ENCODE measurements at regions not wholly inside any gene's neighbourhood (a gene's known extent, or its start where the extent isn't known, plus 50 kb on each side); places are given as distances from the start of the nearest gene placed in this dataset.
"Not testable (repeated sequence)": the region's sequence is repeated elsewhere in the genome, so short reads cannot be mapped to it uniquely, and the experiment has no call there.

- H3K4me1 ChIP-seq (ENCODE audit: insufficient read depth, low read length): no peaks in the 10 kb centered on the region
- no peak overlapping the region for H2AFZ ChIP-seq (ENCODE audit: low read depth, low read length)
- no peaks in the 10 kb centered on the region for H3K9me3 ChIP-seq (ENCODE audit: low read length)
- H3K36me3 ChIP-seq (ENCODE audit: insufficient read depth, low read length): no peaks in the 10 kb centered on the region
- H3K4me3 ChIP-seq (ENCODE audit: low read length): no peak overlapping the region
- H3K27me3 ChIP-seq (ENCODE audit: insufficient read depth, low read length): no peaks in the 10 kb centered on the region
Measured at GRCh38 chr13:57857945-57858344, 226.4 kb downstream of the PCDH17 start.

- Histone ChIP-seq H3K9me3 (ENCODE audit: low read length) (no peaks in the 10 kb centered on the region), H3K27me3 (ENCODE audit: insufficient read depth, low read length) (no peaks in the 10 kb centered on the region), H3K4me3 (ENCODE audit: low read length) (no peak overlapping the region), H3K4me1 (ENCODE audit: insufficient read depth, low read length) (no peaks in the 10 kb centered on the region), H2AFZ (ENCODE audit: low read depth, low read length) (no peak overlapping the region), H3K36me3 (ENCODE audit: insufficient read depth, low read length) (no peaks in the 10 kb centered on the region)
Measured at GRCh38 chr13:57858376-57858775, 226.8 kb downstream of the PCDH17 start.

DNA sequence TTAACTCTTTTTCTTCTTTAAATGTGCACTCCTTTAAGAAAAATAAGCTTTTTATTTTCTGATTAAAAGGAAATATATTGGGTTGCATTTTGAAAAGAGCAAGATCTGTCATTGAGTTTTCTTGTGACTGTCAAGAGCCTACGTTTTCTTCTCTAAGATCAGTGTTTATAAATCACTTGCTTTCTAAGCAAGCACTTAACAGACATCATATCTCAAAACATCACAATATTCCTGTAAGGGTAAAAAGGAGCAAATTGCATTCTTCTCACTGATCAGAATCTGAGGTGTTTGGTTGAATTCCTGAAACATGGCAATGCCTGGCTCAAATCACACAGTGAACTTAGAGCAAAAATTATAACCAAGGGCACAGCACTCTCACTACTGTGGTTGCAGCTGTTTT, 231.3 kb downstream of the PCDH17 start:
- Histone ChIP-seq H3K36me3 (ENCODE audit: insufficient read depth, low read length) (no peaks in the 10 kb centered on the region), H3K4me3 (ENCODE audit: low read length) (no peak overlapping the region), H3K9me3 (ENCODE audit: low read length) (no peaks in the 10 kb centered on the region), H3K27me3 (ENCODE audit: insufficient read depth, low read length) (no peaks in the 10 kb centered on the region), H3K4me1 (ENCODE audit: insufficient read depth, low read length) (no peaks in the 10 kb centered on the region), H2AFZ (ENCODE audit: low read depth, low read length) (no peak overlapping the region)

- H3K9me3 ChIP-seq (ENCODE audit: low read length): no peaks in the 10 kb centered on the region
- no peak overlapping the region for H3K4me3 ChIP-seq (ENCODE audit: low read length)
- no peaks in the 10 kb centered on the region for H3K36me3 ChIP-seq (ENCODE audit: insufficient read depth, low read length)
- no peak overlapping the region for H2AFZ ChIP-seq (ENCODE audit: low read depth, low read length)
- no peaks in the 10 kb centered on the region for H3K4me1 ChIP-seq (ENCODE audit: insufficient read depth, low read length)
- no peaks in the 10 kb centered on the region for H3K27me3 ChIP-seq (ENCODE audit: insufficient read depth, low read length)
Measured at GRCh38 chr13:57865600-57866294, 234.2 kb downstream of the PCDH17 start.

DNA sequence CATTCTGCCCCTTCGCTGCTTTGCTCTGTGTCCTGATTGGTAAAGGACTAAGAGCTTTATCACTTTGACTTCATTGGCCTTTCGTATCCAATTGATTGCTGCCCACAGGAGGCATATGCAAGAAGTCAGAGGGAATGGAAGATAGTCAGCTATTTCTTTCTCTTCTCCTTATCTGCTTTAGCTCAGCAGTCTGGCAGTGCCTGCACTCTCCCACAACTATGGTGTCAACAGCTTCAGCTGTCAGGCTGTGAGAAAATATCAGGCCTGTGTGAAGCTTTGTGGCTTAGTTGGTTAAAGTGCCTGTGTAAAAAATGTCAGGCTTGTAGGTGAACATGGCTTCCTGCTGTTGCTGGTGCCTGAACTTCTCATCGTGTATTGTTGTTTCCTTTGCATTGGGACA, 243.0 kb downstream of the PCDH17 start:
- Histone ChIP-seq H2AFZ (ENCODE audit: low read depth, low read length) (no peak overlapping the region), H3K36me3 (ENCODE audit: insufficient read depth, low read length) (no peaks in the 10 kb centered on the region), H3K9me3 (ENCODE audit: low read length) (no peaks in the 10 kb centered on the region), H3K27me3 (ENCODE audit: insufficient read depth, low read length) (no peaks in the 10 kb centered on the region), H3K4me3 (ENCODE audit: low read length) (no peak overlapping the region), H3K4me1 (ENCODE audit: insufficient read depth, low read length) (no peaks in the 10 kb centered on the region)

- Histone ChIP-seq H3K27me3 (ENCODE audit: insufficient read depth, low read length) (no peaks in the 10 kb centered on the region), H3K4me3 (ENCODE audit: low read length) (no peak overlapping the region), H3K9me3 (ENCODE audit: low read length) (no peaks in the 10 kb centered on the region), H2AFZ (ENCODE audit: low read depth, low read length) (no peak overlapping the region), H3K36me3 (ENCODE audit: insufficient read depth, low read length) (no peaks in the 10 kb centered on the region), H3K4me1 (ENCODE audit: insufficient read depth, low read length) (no peaks in the 10 kb centered on the region)
Measured at GRCh38 chr13:57877601-57878000, 246.1 kb downstream of the PCDH17 start.

DNA sequence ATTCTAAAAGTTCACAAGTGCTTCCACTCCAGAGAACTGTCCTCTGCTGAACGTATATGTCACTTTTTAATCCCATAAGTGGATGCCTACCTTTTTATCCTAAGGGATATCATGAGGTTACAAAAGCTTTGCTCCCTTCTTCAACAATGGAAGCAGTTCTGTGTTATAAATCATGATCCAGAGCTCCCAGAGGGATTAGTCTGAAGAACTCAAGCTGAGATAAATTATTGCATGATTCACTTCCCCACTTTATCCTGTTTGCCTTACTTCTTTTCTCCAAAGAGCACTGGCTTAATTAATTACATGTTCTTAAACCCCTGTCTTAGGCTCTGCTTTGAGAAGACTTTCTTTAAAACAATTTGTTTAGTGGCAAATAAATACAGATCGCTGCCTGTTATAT, 246.7 kb downstream of the PCDH17 start:
- no peaks in the 10 kb centered on the region for H3K4me1 ChIP-seq (ENCODE audit: insufficient read depth, low read length)

GRCh38 chr13:57897225-57897624, 265.7 kb downstream of the PCDH17 start:
- no peak overlapping the region for H2AFZ ChIP-seq (ENCODE audit: low read depth, low read length)
- no peaks in the 10 kb centered on the region for H3K4me1 ChIP-seq (ENCODE audit: insufficient read depth, low read length)
- H3K9me3 ChIP-seq (ENCODE audit: low read length): no peaks in the 10 kb centered on the region

More for the DNA sequence above, 246.7 kb downstream of the PCDH17 start:
- Histone ChIP-seq H3K4me3 (ENCODE audit: low read length) (no peak overlapping the region), H3K9me3 (ENCODE audit: low read length) (no peaks in the 10 kb centered on the region), H3K36me3 (ENCODE audit: insufficient read depth, low read length) (no peaks in the 10 kb centered on the region), H3K27me3 (ENCODE audit: insufficient read depth, low read length) (no peaks in the 10 kb centered on the region), H2AFZ (ENCODE audit: low read depth, low read length) (no peak overlapping the region)

DNA sequence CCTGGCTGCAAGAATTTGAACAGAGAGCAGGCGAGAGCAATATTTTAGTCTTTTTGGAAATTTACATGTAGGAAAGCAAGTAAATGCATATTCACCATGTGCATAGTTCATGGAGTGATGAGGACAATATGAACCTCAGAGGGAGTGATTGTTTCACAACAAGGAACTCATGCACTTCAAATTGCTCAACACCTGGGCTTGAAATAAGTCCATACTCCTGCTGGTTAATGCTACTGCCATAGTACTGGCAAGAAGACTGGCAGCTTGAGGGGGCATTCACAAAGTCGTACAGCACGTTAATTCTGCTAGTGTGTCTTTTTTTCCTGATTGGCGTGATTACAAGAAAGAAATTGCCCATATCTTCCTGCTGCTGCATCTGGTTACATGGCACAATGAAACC, 267.6 kb downstream of the PCDH17 start:
- no peaks in the 10 kb centered on the region for H3K4me1 ChIP-seq (ENCODE audit: insufficient read depth, low read length)
- no peak overlapping the region for H2AFZ ChIP-seq (ENCODE audit: low read depth, low read length)
- H3K27me3 ChIP-seq (ENCODE audit: insufficient read depth, low read length): no peaks in the 10 kb centered on the region
- no peaks in the 10 kb centered on the region for H3K9me3 ChIP-seq (ENCODE audit: low read length)
- H3K36me3 ChIP-seq (ENCODE audit: insufficient read depth, low read length): no peaks in the 10 kb centered on the region
- no peak overlapping the region for H3K4me3 ChIP-seq (ENCODE audit: low read length)

More at GRCh38 chr13:57897225-57897624, 265.7 kb downstream of the PCDH17 start:
- Histone ChIP-seq H3K36me3 (ENCODE audit: insufficient read depth, low read length) (no peaks in the 10 kb centered on the region), H3K4me3 (ENCODE audit: low read length) (no peak overlapping the region), H3K27me3 (ENCODE audit: insufficient read depth, low read length) (no peaks in the 10 kb centered on the region)

GRCh38 chr13:57909833-57910232, 278.3 kb downstream of the PCDH17 start:
- H3K36me3 ChIP-seq (ENCODE audit: insufficient read depth, low read length); H3K27me3 ChIP-seq (ENCODE audit: insufficient read depth, low read length); H3K4me1 ChIP-seq (ENCODE audit: insufficient read depth, low read length): not testable (repeated sequence)

DNA sequence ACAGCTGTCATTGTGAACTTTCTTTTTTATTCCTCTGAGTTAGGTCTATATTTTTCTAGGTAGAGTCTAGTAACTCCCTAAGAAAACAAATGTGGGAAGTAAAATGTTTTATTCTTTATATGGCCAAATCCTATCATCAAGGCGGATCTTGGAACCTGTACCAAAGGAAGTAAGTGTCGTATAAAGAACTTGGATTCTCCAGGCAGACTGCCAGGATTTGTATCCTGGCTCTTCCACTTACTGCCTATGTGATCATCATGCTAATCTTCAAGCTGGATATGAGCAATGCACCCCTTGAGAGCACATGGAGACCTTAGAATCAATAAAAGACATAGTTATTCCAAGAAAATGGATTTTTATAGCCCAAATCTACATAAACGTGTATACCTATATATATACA, 286.5 kb downstream of the PCDH17 start:
- Histone ChIP-seq H3K4me3 (ENCODE audit: low read length) (no peak overlapping the region), H3K36me3 (ENCODE audit: insufficient read depth, low read length) (no peaks in the 10 kb centered on the region), H2AFZ (ENCODE audit: low read depth, low read length) (no peak overlapping the region), H3K9me3 (ENCODE audit: low read length) (peaks cover under 1% of the 10 kb centered on the region), H3K4me1 (ENCODE audit: insufficient read depth, low read length) (peaks cover 1% of the 10 kb centered on the region), H3K27me3 (ENCODE audit: insufficient read depth, low read length) (no peaks in the 10 kb centered on the region)

More at GRCh38 chr13:57909833-57910232, 278.3 kb downstream of the PCDH17 start:
- H3K9me3 ChIP-seq (ENCODE audit: low read length); H3K4me3 ChIP-seq (ENCODE audit: low read length); H2AFZ ChIP-seq (ENCODE audit: low read depth, low read length): not testable (repeated sequence)

- H3K36me3 ChIP-seq (ENCODE audit: insufficient read depth, low read length): no peaks in the 10 kb centered on the region
- H3K9me3 ChIP-seq (ENCODE audit: low read length): peaks cover 3% of the 10 kb centered on the region
- no peaks in the 10 kb centered on the region for H3K27me3 ChIP-seq (ENCODE audit: insufficient read depth, low read length)
- H3K4me3 ChIP-seq (ENCODE audit: low read length): no peak overlapping the region
- H3K4me1 ChIP-seq (ENCODE audit: insufficient read depth, low read length): peaks cover 1% of the 10 kb centered on the region
- peak overlapping the region; percentile 28 for H2AFZ ChIP-seq (ENCODE audit: low read depth, low read length)
Measured at GRCh38 chr13:57918913-57919312, 287.4 kb downstream of the PCDH17 start.

DNA sequence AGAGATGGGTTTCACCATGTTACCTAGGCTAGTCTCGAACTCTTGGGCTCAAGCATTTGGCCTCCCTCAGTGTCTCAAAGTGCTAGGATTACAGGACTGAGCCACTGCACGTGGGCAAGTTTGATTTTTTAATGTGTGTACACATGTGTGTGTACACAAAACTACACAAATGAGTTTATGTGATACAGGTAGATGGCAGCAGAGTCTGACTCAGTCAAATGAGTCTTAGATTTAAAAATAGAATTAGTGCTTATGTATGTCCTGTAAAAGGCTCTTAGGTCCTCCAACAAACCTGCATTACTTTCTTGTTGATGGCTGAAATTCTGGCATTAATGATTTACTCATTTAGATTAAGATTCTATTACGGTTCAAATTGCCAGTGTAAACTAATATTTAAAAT, 293.7 kb downstream of the PCDH17 start:
- H3K27me3 ChIP-seq (ENCODE audit: insufficient read depth, low read length): no peaks in the 10 kb centered on the region
- peaks cover 3% of the 10 kb centered on the region for H3K4me1 ChIP-seq (ENCODE audit: insufficient read depth, low read length)
- peak overlapping the region; percentile 76 for H2AFZ ChIP-seq (ENCODE audit: low read depth, low read length)
- H3K9me3 ChIP-seq (ENCODE audit: low read length): peaks cover 3% of the 10 kb centered on the region
- no peak overlapping the region for H3K4me3 ChIP-seq (ENCODE audit: low read length)
- no peaks in the 10 kb centered on the region for H3K36me3 ChIP-seq (ENCODE audit: insufficient read depth, low read length)

DNA sequence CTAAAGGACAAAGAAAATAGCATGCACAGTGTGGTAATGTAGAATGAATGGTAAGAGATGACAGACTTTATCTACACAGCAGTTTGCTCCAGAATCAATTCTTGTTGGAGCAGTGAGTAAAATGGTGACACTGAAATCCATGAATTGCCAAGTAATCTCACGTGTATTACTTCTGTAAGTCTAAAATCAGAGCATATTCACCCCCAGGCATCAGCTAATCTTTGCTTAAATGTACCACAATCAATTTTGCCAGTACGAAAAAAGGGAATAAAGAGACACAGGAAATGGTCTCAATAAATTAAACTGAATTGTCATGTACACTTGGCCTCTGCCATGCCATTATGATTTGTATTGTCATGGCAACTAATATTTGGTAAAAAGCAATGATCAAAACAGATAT, 294.2 kb downstream of the PCDH17 start:
- H3K9me3 ChIP-seq (ENCODE audit: low read length): peaks cover 3% of the 10 kb centered on the region

More for the DNA sequence above, 294.2 kb downstream of the PCDH17 start:
- Histone ChIP-seq H2AFZ (ENCODE audit: low read depth, low read length) (peak overlapping the region; percentile 76), H3K4me1 (ENCODE audit: insufficient read depth, low read length) (peaks cover 3% of the 10 kb centered on the region), H3K27me3 (ENCODE audit: insufficient read depth, low read length) (no peaks in the 10 kb centered on the region), H3K4me3 (ENCODE audit: low read length) (no peak overlapping the region), H3K36me3 (ENCODE audit: insufficient read depth, low read length) (no peaks in the 10 kb centered on the region)
